Muscle layer of colon (tissue), 2 donors: ENCODE measurements at regions not wholly inside any gene's neighbourhood (a gene's known extent, or its start where the extent isn't known, plus 50 kb on each side); places are given as distances from the start of the nearest gene placed in this dataset.

Source experiments
- H3K27ac ChIP-seq: one replicate; pipeline ENCODE4 v1.7.0; 2013; ENCODE audit warnings: low read depth, mild to moderate bottlenecking, low read length, moderate library complexity
- H3K27me3 ChIP-seq, 2 donors: one replicate each; pipeline ENCODE4 v1.7.0; 2013; ENCODE audit warnings: low read length in 2 of 2, mild to moderate bottlenecking in 2 of 2; ENCODE audit not compliant: insufficient read depth in 2 of 2, control insufficient read depth in 1 of 2
- H3K36me3 ChIP-seq: one replicate; pipeline ENCODE4 v1.7.0; 2013; ENCODE audit warnings: mild to moderate bottlenecking, low read length; ENCODE audit not compliant: insufficient read depth
- H3K4me1 ChIP-seq: one replicate; pipeline ENCODE4 v1.7.0; 2013; ENCODE audit warnings: mild to moderate bottlenecking, low read length; ENCODE audit not compliant: insufficient read depth
- H3K4me3 ChIP-seq, 2 donors: one replicate each; pipeline ENCODE4 v1.7.0; 2013; ENCODE audit warnings: low read length in 2 of 2, low read depth in 1 of 2, mild to moderate bottlenecking in 1 of 2, moderate library complexity in 1 of 2
- H3K9ac ChIP-seq: one replicate; pipeline ENCODE4 v1.7.0; 2013; ENCODE audit warnings: low read length
- H3K9me3 ChIP-seq: one replicate; pipeline ENCODE4 v1.7.0; 2013; ENCODE audit warnings: mild to moderate bottlenecking, low read length
- donor health status: abdominal sarcoma.
- donor health status: Adenocarcinoma of cecum.

- Histone ChIP-seq H3K4me3 (no peak overlapping the region), H3K9ac (no peak overlapping the region), H3K27ac (no peak overlapping the region), H3K4me1 (no peaks in the 10 kb centered on the region), H3K27me3 (no peaks in the 10 kb centered on the region), H3K36me3 (no peaks in the 10 kb centered on the region), H3K9me3 (no peaks in the 10 kb centered on the region)
Measured at GRCh38 chr4:185931375-185931774, 119.4 kb upstream of the SORBS2 start.

GRCh38 chr4:185931986-185932385 is 120.0 kb upstream of the SORBS2 start:
- Histone ChIP-seq H3K9ac (no peak overlapping the region), H3K4me3 (no peak overlapping the region), H3K36me3 (no peaks in the 10 kb centered on the region), H3K27ac (no peak overlapping the region), H3K9me3 (no peaks in the 10 kb centered on the region), H3K27me3 (no peaks in the 10 kb centered on the region), H3K4me1 (no peaks in the 10 kb centered on the region)

- H3K9me3 ChIP-seq: no peaks in the 10 kb centered on the region
- H3K9ac ChIP-seq: no peak overlapping the region
- no peaks in the 10 kb centered on the region for H3K27me3 ChIP-seq
- H3K36me3 ChIP-seq: no peaks in the 10 kb centered on the region
- H3K4me1 ChIP-seq: no peaks in the 10 kb centered on the region
- no peak overlapping the region for H3K4me3 ChIP-seq
- no peak overlapping the region for H3K27ac ChIP-seq
Measured at GRCh38 chr4:185932491-185932890, 120.5 kb upstream of the SORBS2 start.

- Histone ChIP-seq H3K9ac (no peak overlapping the region), H3K9me3 (no peaks in the 10 kb centered on the region), H3K4me1 (no peaks in the 10 kb centered on the region), H3K27ac (no peak overlapping the region), H3K27me3 (no peaks in the 10 kb centered on the region), H3K36me3 (no peaks in the 10 kb centered on the region), H3K4me3 (no peak overlapping the region)
Measured at GRCh38 chr4:185933078-185933581, 121.1 kb upstream of the SORBS2 start.

GRCh38 chr4:185936650-185937376 is 124.8 kb upstream of the SORBS2 start:
- no peaks in the 10 kb centered on the region for H3K4me1 ChIP-seq
- H3K9me3 ChIP-seq: no peaks in the 10 kb centered on the region
- H3K36me3 ChIP-seq: no peaks in the 10 kb centered on the region
- H3K27me3 ChIP-seq: no peaks in the 10 kb centered on the region
- no peak overlapping the region for H3K27ac ChIP-seq
- no peak overlapping the region for H3K9ac ChIP-seq
- H3K4me3 ChIP-seq: no peak overlapping the region

GRCh38 chr4:185938654-185939053 is 126.7 kb upstream of the SORBS2 start:
- no peak overlapping the region for H3K9ac ChIP-seq
- no peaks in the 10 kb centered on the region for H3K36me3 ChIP-seq
- no peaks in the 10 kb centered on the region for H3K4me1 ChIP-seq
- no peaks in the 10 kb centered on the region for H3K27me3 ChIP-seq
- H3K27ac ChIP-seq: no peak overlapping the region
- H3K9me3 ChIP-seq: no peaks in the 10 kb centered on the region
- no peak overlapping the region for H3K4me3 ChIP-seq

- H3K9ac ChIP-seq: no peak overlapping the region
- no peaks in the 10 kb centered on the region for H3K36me3 ChIP-seq
Measured at GRCh38 chr4:185941461-185941860, 127.5 kb upstream of the TLR3 start.

GRCh38 chr4:185945252-185945651 is 123.7 kb upstream of the TLR3 start:
- Histone ChIP-seq H3K27ac (no peak overlapping the region), H3K4me1 (no peaks in the 10 kb centered on the region), H3K9ac (no peak overlapping the region), H3K4me3 (no peak overlapping the region), H3K36me3 (no peaks in the 10 kb centered on the region), H3K9me3 (no peaks in the 10 kb centered on the region), H3K27me3 (no peaks in the 10 kb centered on the region)

More at GRCh38 chr4:185941461-185941860, 127.5 kb upstream of the TLR3 start:
- no peaks in the 10 kb centered on the region for H3K4me1 ChIP-seq
- H3K4me3 ChIP-seq: no peak overlapping the region
- H3K27ac ChIP-seq: no peak overlapping the region
- no peaks in the 10 kb centered on the region for H3K27me3 ChIP-seq
- no peaks in the 10 kb centered on the region for H3K9me3 ChIP-seq

GRCh38 chr4:185945906-185946305 is 123.0 kb upstream of the TLR3 start:
- H3K27ac ChIP-seq: no peak overlapping the region
- no peaks in the 10 kb centered on the region for H3K36me3 ChIP-seq

GRCh38 chr4:185950891-185951290 is 118.1 kb upstream of the TLR3 start:
- no peaks in the 10 kb centered on the region for H3K36me3 ChIP-seq
- H3K4me3 ChIP-seq: no peak overlapping the region
- H3K9ac ChIP-seq: no peak overlapping the region
- H3K9me3 ChIP-seq: no peaks in the 10 kb centered on the region
- H3K27me3 ChIP-seq: no peaks in the 10 kb centered on the region
- H3K4me1 ChIP-seq: no peaks in the 10 kb centered on the region
- no peak overlapping the region for H3K27ac ChIP-seq

More at GRCh38 chr4:185945906-185946305, 123.0 kb upstream of the TLR3 start:
- Histone ChIP-seq H3K9me3 (no peaks in the 10 kb centered on the region), H3K27me3 (no peaks in the 10 kb centered on the region), H3K4me1 (no peaks in the 10 kb centered on the region), H3K9ac (no peak overlapping the region), H3K4me3 (no peak overlapping the region)

GRCh38 chr4:185955151-185955770 is 113.7 kb upstream of the TLR3 start:
- Histone ChIP-seq H3K27ac (no peak overlapping the region), H3K9me3 (no peaks in the 10 kb centered on the region), H3K4me3 (no peak overlapping the region), H3K4me1 (no peaks in the 10 kb centered on the region), H3K36me3 (no peaks in the 10 kb centered on the region), H3K27me3 (no peaks in the 10 kb centered on the region), H3K9ac (no peak overlapping the region)
